ENCODE measurements at regions not wholly inside any gene's neighbourhood (a gene's known extent, or its start where the extent isn't known, plus 50 kb on each side); places are given as distances from the start of the nearest gene placed in this dataset.

DNA sequence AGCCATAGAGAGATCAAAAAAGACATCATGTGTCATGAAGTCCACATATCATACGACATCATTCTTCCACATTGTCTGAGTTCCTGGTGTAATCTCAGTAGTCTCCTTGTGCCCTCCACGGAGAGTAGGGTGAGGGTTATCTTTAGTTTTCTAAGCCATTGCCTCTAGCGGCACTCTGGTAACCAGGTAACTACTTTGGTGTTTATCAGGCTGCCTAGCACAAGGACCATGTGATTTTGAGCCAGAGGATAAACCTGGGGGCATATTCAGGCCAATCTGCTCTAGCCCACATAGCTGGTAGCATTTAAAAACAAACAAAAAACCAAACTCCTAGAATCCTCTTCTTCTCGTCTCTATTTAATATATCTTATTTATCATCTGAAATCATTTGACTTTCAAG is 147.4 kb downstream of the GDAP2 start:
- no TSS peak for BruUV-seq (replicated peaks)
- no peaks in the 10 kb centered on the region for H3K4me1 ChIP-seq (ENCODE audit: control insufficient read depth in 1 of 2, insufficient read depth in 2 of 2, low read length in 2 of 2)
- H3K79me2 ChIP-seq (ENCODE audit: insufficient read depth, low read length) = no peaks in the 10 kb centered on the region
- H3K27ac ChIP-seq (ENCODE audit: low read depth, low read length) = no peak overlapping the region
- intact Hi-C loops (cut with micrococcal nuclease) = no loop called here
- ChIA-PET RAD21 (ENCODE audit: low non-redundant PET in 1 of 2, low total read pairs in 2 of 2, uncharacterized antibody in 2 of 2, unreplicated experiment in 2 of 2) (no interaction called here), CTCF (no interaction called here), POLR2A (no interaction called here)
- no peaks in the 10 kb centered on the region for H3K9me3 ChIP-seq (ENCODE audit: control insufficient read depth in 1 of 2, insufficient read depth in 1 of 2, low read depth in 1 of 2, low read length in 2 of 2)
- ATAC-seq = no peak
- no peak overlapping the region for H3K4me3 ChIP-seq (replicated peaks in 1 of 2; ENCODE audit: low read depth in 1 of 2, low read length in 2 of 2)
- no peak overlapping the region for H3K9ac ChIP-seq (ENCODE audit: low read length)
- no peak for DNase-seq (ENCODE audit: low read depth, low spot score)
- H3K9me2 ChIP-seq (ENCODE audit: insufficient read depth) = no peaks in the 10 kb centered on the region
- H3K4me2 ChIP-seq (ENCODE audit: low read length) = no peak overlapping the region
- H3K36me3 ChIP-seq (ENCODE audit: control insufficient read depth in 1 of 2, insufficient read depth in 2 of 2, low read length in 2 of 2) = no peaks in the 10 kb centered on the region
- no peaks in the 10 kb centered on the region for H4K20me1 ChIP-seq (ENCODE audit: insufficient read depth)
- TF ChIP-seq YY1 (IDR thresholded peaks at IDR 0.05; ENCODE audit: extremely low read depth, insufficient replicate concordance, low read depth, low read length) (no peak), CEBPB (IDR thresholded peaks at IDR 0.05; ENCODE audit: low read depth) (no peak), EGR1 (IDR thresholded peaks at IDR 0.05; ENCODE audit: low read depth) (no peak), TCF7L2 (IDR thresholded peaks at IDR 0.05; ENCODE audit: borderline replicate concordance, extremely low read depth, insufficient read depth, insufficient read length) (no peak), EZH2phosphoT487 (IDR thresholded peaks at IDR 0.05; ENCODE audit: borderline replicate concordance) (no peak), SRF (IDR thresholded peaks at IDR 0.05; ENCODE audit: low read depth) (no peak), ATF3 (IDR thresholded peaks at IDR 0.05) (no peak), CBX3 (IDR thresholded peaks at IDR 0.05; ENCODE audit: low read depth) (no peak), POLR2A (IDR thresholded peaks at IDR 0.05; ENCODE audit: borderline replicate concordance, extremely low read depth, insufficient read depth, insufficient read length) (no peak), ZNF274 (IDR thresholded peaks at IDR 0.05; ENCODE audit: low read depth, low read length) (no peak), JUND (IDR thresholded peaks at IDR 0.05) (no peak), FOSL1 (IDR thresholded peaks at IDR 0.05; ENCODE audit: low read depth) (no peak), SP1 (IDR thresholded peaks at IDR 0.05; ENCODE audit: low read depth) (no peak), RAD21 (IDR thresholded peaks at IDR 0.05; ENCODE audit: low read depth) (no peak)
- TF ChIP-seq, protein P1, sequence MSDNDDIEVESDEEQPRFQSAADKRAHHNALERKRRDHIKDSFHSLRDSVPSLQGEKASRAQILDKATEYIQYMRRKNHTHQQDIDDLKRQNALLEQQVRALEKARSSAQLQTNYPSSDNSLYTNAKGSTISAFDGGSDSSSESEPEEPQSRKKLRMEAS (IDR thresholded peaks at IDR 0.05) = no peak
- TF ChIP-seq, protein P2, sequence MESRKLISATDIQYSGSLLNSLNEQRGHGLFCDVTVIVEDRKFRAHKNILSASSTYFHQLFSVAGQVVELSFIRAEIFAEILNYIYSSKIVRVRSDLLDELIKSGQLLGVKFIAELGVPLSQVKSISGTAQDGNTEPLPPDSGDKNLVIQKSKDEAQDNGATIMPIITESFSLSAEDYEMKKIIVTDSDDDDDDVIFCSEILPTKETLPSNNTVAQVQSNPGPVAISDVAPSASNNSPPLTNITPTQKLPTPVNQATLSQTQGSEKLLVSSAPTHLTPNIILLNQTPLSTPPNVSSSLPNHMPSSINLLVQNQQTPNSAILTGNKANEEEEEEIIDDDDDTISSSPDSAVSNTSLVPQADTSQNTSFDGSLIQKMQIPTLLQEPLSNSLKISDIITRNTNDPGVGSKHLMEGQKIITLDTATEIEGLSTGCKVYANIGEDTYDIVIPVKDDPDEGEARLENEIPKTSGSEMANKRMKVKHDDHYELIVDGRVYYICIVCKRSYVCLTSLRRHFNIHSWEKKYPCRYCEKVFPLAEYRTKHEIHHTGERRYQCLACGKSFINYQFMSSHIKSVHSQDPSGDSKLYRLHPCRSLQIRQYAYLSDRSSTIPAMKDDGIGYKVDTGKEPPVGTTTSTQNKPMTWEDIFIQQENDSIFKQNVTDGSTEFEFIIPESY (IDR thresholded peaks at IDR 0.05; ENCODE audit: extremely low read depth, insufficient replicate concordance, low read length) = no peak
- TF ChIP-seq, protein P3, sequence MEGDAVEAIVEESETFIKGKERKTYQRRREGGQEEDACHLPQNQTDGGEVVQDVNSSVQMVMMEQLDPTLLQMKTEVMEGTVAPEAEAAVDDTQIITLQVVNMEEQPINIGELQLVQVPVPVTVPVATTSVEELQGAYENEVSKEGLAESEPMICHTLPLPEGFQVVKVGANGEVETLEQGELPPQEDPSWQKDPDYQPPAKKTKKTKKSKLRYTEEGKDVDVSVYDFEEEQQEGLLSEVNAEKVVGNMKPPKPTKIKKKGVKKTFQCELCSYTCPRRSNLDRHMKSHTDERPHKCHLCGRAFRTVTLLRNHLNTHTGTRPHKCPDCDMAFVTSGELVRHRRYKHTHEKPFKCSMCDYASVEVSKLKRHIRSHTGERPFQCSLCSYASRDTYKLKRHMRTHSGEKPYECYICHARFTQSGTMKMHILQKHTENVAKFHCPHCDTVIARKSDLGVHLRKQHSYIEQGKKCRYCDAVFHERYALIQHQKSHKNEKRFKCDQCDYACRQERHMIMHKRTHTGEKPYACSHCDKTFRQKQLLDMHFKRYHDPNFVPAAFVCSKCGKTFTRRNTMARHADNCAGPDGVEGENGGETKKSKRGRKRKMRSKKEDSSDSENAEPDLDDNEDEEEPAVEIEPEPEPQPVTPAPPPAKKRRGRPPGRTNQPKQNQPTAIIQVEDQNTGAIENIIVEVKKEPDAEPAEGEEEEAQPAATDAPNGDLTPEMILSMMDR (IDR thresholded peaks at IDR 0.05 in 2 of 3, conservative IDR thresholded peaks at IDR 0.05 in 1 of 3; ENCODE audit: borderline replicate concordance in 1 of 3, insufficient read depth in 1 of 3, low read depth in 2 of 3, low read length in 2 of 3) = no peak
- H2AFZ ChIP-seq (ENCODE audit: low read depth, low read length, poor library complexity, severe bottlenecking) = no peak overlapping the region
- no peaks in the 10 kb centered on the region for H3K27me3 ChIP-seq (ENCODE audit: insufficient read depth, low read length)
